ENCODE measurements at regions not wholly inside any gene's neighbourhood (a gene's known extent, or its start where the extent isn't known, plus 50 kb on each side); places are given as distances from the start of the nearest gene placed in this dataset.

DNA sequence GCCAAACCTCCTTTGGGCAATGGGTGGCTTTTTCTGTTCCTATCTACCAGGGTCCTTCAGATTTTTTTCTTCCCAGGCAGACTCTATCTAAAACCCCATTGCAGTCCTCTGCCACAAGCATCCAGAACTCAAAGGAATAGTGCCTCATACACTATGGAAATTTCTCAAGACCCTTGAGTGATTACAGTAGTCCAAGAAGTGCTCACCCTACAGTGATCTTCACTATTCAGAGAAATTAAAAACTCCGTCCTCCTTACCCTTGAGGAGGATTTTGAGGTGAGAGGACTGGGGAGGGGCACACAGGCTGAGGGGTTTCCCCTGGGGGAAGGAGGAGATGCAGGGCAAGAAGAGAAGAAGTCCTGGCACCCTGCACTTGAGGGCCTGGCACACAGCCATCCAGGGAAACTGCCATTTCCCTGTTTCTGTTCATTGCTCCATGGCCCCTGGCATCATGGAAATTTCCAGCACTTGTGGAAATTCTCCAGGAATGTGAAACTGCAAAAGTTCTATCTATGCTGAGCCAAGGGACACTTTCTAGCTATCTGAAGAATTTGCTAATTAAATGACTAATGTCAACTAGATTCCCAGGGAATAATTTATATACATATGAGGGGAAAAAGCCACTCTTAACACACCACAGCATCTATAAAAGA is 102.5 kb upstream of the ATP1B1 start:
- peak in 1 of 2 donors; percentile 55 for DNase-seq
- no peak overlapping the region for H2AFZ ChIP-seq (ENCODE audit: insufficient read depth, low read length, poor library complexity)
- no peak overlapping the region for H4K12ac ChIP-seq (ENCODE audit: low read depth, low read length)
- H3K27ac ChIP-seq (ENCODE audit: low read depth, low read length), result no peak overlapping the region
- no peak overlapping the region for H3K18ac ChIP-seq (ENCODE audit: low read length)
- no peak overlapping the region for H3K14ac ChIP-seq (ENCODE audit: low read length)
- H2BK12ac ChIP-seq (ENCODE audit: low read length), result no peak overlapping the region
- H3K4me3 ChIP-seq (ENCODE audit: low read depth, low read length), result no peak overlapping the region
- H2BK120ac ChIP-seq (ENCODE audit: insufficient read depth, low read length, poor library complexity), result no peak overlapping the region
- no peaks in the 10 kb centered on the region for H3K79me1 ChIP-seq (ENCODE audit: low read length)
- H4K8ac ChIP-seq (ENCODE audit: low read depth, low read length), result peak overlapping the region; percentile 43
- no peaks in the 10 kb centered on the region for H3K9me3 ChIP-seq (ENCODE audit: insufficient read depth, low read depth, low read length)
- H3K4me1 ChIP-seq (ENCODE audit: control insufficient read depth in 1 of 2, insufficient read depth in 2 of 2, low read length in 2 of 2), result no peaks in the 10 kb centered on the region
- no peak overlapping the region for H3K4ac ChIP-seq (ENCODE audit: low read depth, low read length)
- H3K36me3 ChIP-seq (ENCODE audit: control insufficient read depth in 1 of 2, insufficient read depth in 2 of 2, low read length in 2 of 2), result no peaks in the 10 kb centered on the region
- no peak overlapping the region for H3K23ac ChIP-seq (ENCODE audit: low read length)
- H3K9ac ChIP-seq (ENCODE audit: low read length), result no peak overlapping the region
- peak overlapping the region; percentile 18 for H4K91ac ChIP-seq (ENCODE audit: low read depth, low read length)
- no peak overlapping the region for H3K4me2 ChIP-seq (ENCODE audit: low read length)
- no peak overlapping the region for H2AK5ac ChIP-seq (ENCODE audit: low read length)
- H3K79me2 ChIP-seq (ENCODE audit: control insufficient read depth, insufficient read depth, low read length, poor library complexity), result no peaks in the 10 kb centered on the region
- no peak overlapping the region for H2BK5ac ChIP-seq (ENCODE audit: low read depth, low read length, poor library complexity)
- no peaks in the 10 kb centered on the region for H3K27me3 ChIP-seq (ENCODE audit: insufficient read depth, low read length)
- no CpG with 5 or more reads among the region's 1 CpG for WGBS (ENCODE audit: extremely low coverage, insufficient coverage, insufficient read length)

DNA sequence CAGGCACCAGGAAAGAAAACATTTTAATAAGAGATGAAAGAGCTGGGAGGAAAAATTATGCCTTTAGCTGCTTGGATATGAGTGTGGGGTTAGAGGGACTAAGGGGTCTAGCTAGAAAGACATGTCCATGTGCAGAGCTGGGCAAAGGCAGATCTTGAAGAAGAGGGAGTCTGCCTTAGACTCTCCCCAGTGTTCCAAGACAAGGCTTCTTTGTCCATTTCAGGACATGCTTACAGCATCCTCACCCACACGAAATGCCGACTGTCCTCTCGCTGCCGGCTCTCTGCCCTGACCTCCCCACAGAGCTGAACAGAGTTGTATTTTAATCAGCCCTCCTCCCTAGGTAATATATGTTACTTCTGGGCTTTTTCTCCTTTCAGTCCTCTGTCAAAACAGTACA is 100.7 kb upstream of the ATP1B1 start:
- Histone ChIP-seq H3K4ac (ENCODE audit: low read depth, low read length) (no peak overlapping the region), H3K27me3 (ENCODE audit: insufficient read depth, low read length) (no peaks in the 10 kb centered on the region), H3K18ac (ENCODE audit: low read length) (no peak overlapping the region), H4K12ac (ENCODE audit: low read depth, low read length) (no peak overlapping the region), H3K4me2 (ENCODE audit: low read length) (no peak overlapping the region), H2AK5ac (ENCODE audit: low read length) (no peak overlapping the region), H3K14ac (ENCODE audit: low read length) (no peak overlapping the region), H3K79me1 (ENCODE audit: low read length) (no peaks in the 10 kb centered on the region), H2BK120ac (ENCODE audit: insufficient read depth, low read length, poor library complexity) (no peak overlapping the region), H2BK5ac (ENCODE audit: low read depth, low read length, poor library complexity) (no peak overlapping the region), H3K9ac (ENCODE audit: low read length) (no peak overlapping the region), H4K91ac (ENCODE audit: low read depth, low read length) (no peak overlapping the region), H3K4me1 (ENCODE audit: control insufficient read depth in 1 of 2, insufficient read depth in 2 of 2, low read length in 2 of 2) (no peaks in the 10 kb centered on the region), H3K36me3 (ENCODE audit: control insufficient read depth in 1 of 2, insufficient read depth in 2 of 2, low read length in 2 of 2) (no peaks in the 10 kb centered on the region), H3K4me3 (ENCODE audit: low read depth, low read length) (no peak overlapping the region), H3K9me3 (ENCODE audit: insufficient read depth, low read depth, low read length) (no peaks in the 10 kb centered on the region), H2BK12ac (ENCODE audit: low read length) (no peak overlapping the region), H2AFZ (ENCODE audit: insufficient read depth, low read length, poor library complexity) (no peak overlapping the region), H4K8ac (ENCODE audit: low read depth, low read length) (no peak overlapping the region), H3K79me2 (ENCODE audit: control insufficient read depth, insufficient read depth, low read length, poor library complexity) (no peaks in the 10 kb centered on the region), H3K27ac (ENCODE audit: low read depth, low read length) (no peak overlapping the region), H3K23ac (ENCODE audit: low read length) (no peak overlapping the region)
- WGBS (ENCODE audit: extremely low coverage, insufficient coverage, insufficient read length), result no CpG with 5 or more reads among the region's 4 CpGs
- DNase-seq, result no peak

DNA sequence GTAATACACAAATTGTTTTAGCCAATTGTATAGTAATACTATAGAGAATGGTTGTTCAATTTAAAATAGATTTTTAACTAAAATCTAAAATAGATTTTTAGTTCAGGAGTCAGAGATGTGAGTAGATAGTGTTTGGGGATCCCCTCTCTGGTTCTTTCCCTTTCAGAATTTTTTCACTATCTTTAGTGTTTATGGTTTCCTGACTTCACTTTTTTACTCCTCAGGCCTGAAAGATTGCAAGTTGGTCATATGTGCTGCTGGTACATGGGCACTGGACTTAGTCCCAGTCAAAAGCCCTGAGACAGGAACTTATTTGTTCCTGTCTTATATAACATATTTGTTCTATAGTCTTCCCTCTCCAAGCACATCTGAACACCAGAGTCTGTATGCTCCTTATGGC is 96.8 kb upstream of the ATP1B1 start:
- no peak overlapping the region for H2AFZ ChIP-seq (ENCODE audit: insufficient read depth, low read length, poor library complexity)
- H3K27me3 ChIP-seq (ENCODE audit: insufficient read depth, low read length), result no peaks in the 10 kb centered on the region
- no peak overlapping the region for H3K9ac ChIP-seq (ENCODE audit: low read length)
- H2BK12ac ChIP-seq (ENCODE audit: low read length), result no peak overlapping the region
- H3K4me1 ChIP-seq (ENCODE audit: control insufficient read depth in 1 of 2, insufficient read depth in 2 of 2, low read length in 2 of 2), result no peaks in the 10 kb centered on the region
- H2BK5ac ChIP-seq (ENCODE audit: low read depth, low read length, poor library complexity), result no peak overlapping the region
- H4K8ac ChIP-seq (ENCODE audit: low read depth, low read length), result no peak overlapping the region
- no peaks in the 10 kb centered on the region for H3K36me3 ChIP-seq (ENCODE audit: control insufficient read depth in 1 of 2, insufficient read depth in 2 of 2, low read length in 2 of 2)
- no peak overlapping the region for H4K12ac ChIP-seq (ENCODE audit: low read depth, low read length)
- no peaks in the 10 kb centered on the region for H3K79me2 ChIP-seq (ENCODE audit: control insufficient read depth, insufficient read depth, low read length, poor library complexity)
- H3K9me3 ChIP-seq (ENCODE audit: insufficient read depth, low read depth, low read length), result no peaks in the 10 kb centered on the region
- no peak overlapping the region for H3K4ac ChIP-seq (ENCODE audit: low read depth, low read length)
- H3K79me1 ChIP-seq (ENCODE audit: low read length), result no peaks in the 10 kb centered on the region
- no peak overlapping the region for H2AK5ac ChIP-seq (ENCODE audit: low read length)
- DNase-seq, result no peak
- no peak overlapping the region for H3K18ac ChIP-seq (ENCODE audit: low read length)
- no peak overlapping the region for H2BK120ac ChIP-seq (ENCODE audit: insufficient read depth, low read length, poor library complexity)
- H3K23ac ChIP-seq (ENCODE audit: low read length), result no peak overlapping the region
- no peak overlapping the region for H4K91ac ChIP-seq (ENCODE audit: low read depth, low read length)
- no peak overlapping the region for H3K27ac ChIP-seq (ENCODE audit: low read depth, low read length)
- no peak overlapping the region for H3K14ac ChIP-seq (ENCODE audit: low read length)
- no peak overlapping the region for H3K4me2 ChIP-seq (ENCODE audit: low read length)
- no peak overlapping the region for H3K4me3 ChIP-seq (ENCODE audit: low read depth, low read length)

DNA sequence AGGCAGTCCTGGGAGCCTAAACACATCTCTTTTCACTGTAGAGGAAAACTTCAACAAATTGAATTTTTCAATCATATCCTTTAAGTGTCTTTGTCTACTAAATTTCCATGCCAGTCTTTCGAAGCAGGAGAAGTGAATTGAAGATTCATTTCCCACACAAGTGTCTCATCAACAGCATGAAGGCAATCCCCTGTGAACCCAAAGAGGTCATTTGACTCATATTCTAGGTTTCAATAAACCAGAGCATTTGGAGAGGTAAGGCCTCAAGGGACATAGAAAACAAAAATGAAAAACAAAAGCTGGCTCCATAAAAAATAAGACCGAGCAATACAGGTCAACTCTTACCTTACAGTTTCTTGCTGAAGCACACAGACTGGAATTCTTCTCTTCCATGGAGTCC is 94.1 kb upstream of the ATP1B1 start:
- Histone ChIP-seq H3K27ac (ENCODE audit: low read depth, low read length) (no peak overlapping the region), H3K9me3 (ENCODE audit: insufficient read depth, low read depth, low read length) (no peaks in the 10 kb centered on the region), H3K4ac (ENCODE audit: low read depth, low read length) (no peak overlapping the region), H3K79me1 (ENCODE audit: low read length) (no peaks in the 10 kb centered on the region), H3K9ac (ENCODE audit: low read length) (no peak overlapping the region), H3K4me3 (ENCODE audit: low read depth, low read length) (no peak overlapping the region), H2BK12ac (ENCODE audit: low read length) (no peak overlapping the region), H3K18ac (ENCODE audit: low read length) (no peak overlapping the region), H4K8ac (ENCODE audit: low read depth, low read length) (no peak overlapping the region), H3K36me3 (ENCODE audit: control insufficient read depth in 1 of 2, insufficient read depth in 2 of 2, low read length in 2 of 2) (no peaks in the 10 kb centered on the region), H3K23ac (ENCODE audit: low read length) (no peak overlapping the region), H2BK5ac (ENCODE audit: low read depth, low read length, poor library complexity) (no peak overlapping the region), H3K4me1 (ENCODE audit: control insufficient read depth in 1 of 2, insufficient read depth in 2 of 2, low read length in 2 of 2) (no peaks in the 10 kb centered on the region), H3K14ac (ENCODE audit: low read length) (no peak overlapping the region), H2AK5ac (ENCODE audit: low read length) (no peak overlapping the region), H3K79me2 (ENCODE audit: control insufficient read depth, insufficient read depth, low read length, poor library complexity) (no peaks in the 10 kb centered on the region), H3K27me3 (ENCODE audit: insufficient read depth, low read length) (no peaks in the 10 kb centered on the region), H2AFZ (ENCODE audit: insufficient read depth, low read length, poor library complexity) (no peak overlapping the region), H4K12ac (ENCODE audit: low read depth, low read length) (no peak overlapping the region), H2BK120ac (ENCODE audit: insufficient read depth, low read length, poor library complexity) (no peak overlapping the region), H3K4me2 (ENCODE audit: low read length) (no peak overlapping the region), H4K91ac (ENCODE audit: low read depth, low read length) (no peak overlapping the region)
- WGBS (ENCODE audit: extremely low coverage, insufficient coverage, insufficient read length), result no CpG with 5 or more reads among the region's 2 CpGs
- DNase-seq, result no peak
